GM13977 (cell line): ENCODE measurements at regions not wholly inside any gene's neighbourhood (a gene's known extent, or its start where the extent isn't known, plus 50 kb on each side); places are given as distances from the start of the nearest gene placed in this dataset.

ENCODE experiments used
- DNase-seq: peaks from one replicate; pipeline ENCODE4 v3.0.0; 2012; ENCODE audit warnings: low spot score
- CTCF ChIP-seq: IDR thresholded peaks from 2 replicates; pipeline ENCODE4 v1.5.1; 2012; ENCODE audit warnings: mild to moderate bottlenecking, control low read depth; ENCODE audit not compliant: insufficient read depth; ENCODE audit errors: extremely low read depth, missing control alignments
- in situ Hi-C: fragments of 300-500 bp; cut with MboI; formaldehyde crosslinking; loops from one replicate; pipeline ENCODE4 v1.12.0; 2022; ENCODE audit warnings: low sequenced_read_pairs, low pct_unique_long_range_greater_than_20kb, mixed read lengths, inconsistent platforms; ENCODE audit not compliant: unreplicated experiment

- no peak for DNase-seq
- in situ Hi-C loops = no loop called here
- TF ChIP-seq CTCF = no peak
These were observed 140.4 kb upstream of the ASCC3 start for GRCh38 chr6:101021504-101021903.

DNA sequence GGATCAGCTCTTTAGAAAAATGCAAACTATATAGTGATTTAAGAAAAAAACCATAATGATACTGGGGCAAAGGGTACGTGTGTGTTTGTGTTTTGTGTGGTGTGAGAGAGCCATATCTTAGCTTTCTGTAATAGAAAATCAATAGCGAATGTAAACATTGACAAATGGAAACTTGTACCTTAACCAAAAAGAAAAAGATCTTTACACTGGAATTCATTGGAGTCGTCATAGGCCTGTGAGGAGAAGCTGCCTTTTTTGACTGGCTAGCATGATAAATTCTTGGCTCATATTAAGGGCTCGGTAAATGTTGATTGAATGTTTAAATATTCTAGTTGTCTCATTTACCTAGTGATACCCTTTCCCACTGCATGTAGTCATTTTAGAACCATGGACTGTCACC, 161.8 kb upstream of the ASCC3 start:
- DNase-seq = no peak
- no peak for TF ChIP-seq CTCF
- in situ Hi-C loops = no loop called here

GRCh38 chr6:101058296-101058695, 177.2 kb upstream of the ASCC3 start:
- no peak for DNase-seq
- in situ Hi-C loops = no loop called here
- no peak for TF ChIP-seq CTCF

DNA sequence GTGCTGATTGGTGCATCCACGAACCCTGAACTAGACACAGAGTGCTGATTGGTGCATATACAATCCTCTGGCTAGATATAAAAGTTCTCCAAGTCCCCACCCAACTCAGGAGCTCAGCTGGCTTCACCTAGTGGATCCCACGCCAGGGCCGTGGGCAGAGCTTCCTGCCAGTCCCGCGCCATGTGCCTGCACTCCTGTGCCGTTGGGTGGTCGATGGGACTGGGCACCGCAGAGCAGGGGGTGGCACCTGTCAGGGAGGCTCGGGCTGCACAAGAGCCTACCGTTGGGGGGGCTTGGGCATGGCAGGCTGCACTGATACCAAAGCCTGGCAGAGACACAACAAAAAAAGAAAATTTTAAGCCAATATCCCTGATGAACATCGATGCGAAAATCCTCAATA, 185.4 kb upstream of the ASCC3 start:
- no peak for TF ChIP-seq CTCF
- in situ Hi-C loops = no loop called here
- no peak for DNase-seq

- DNase-seq = no peak
- in situ Hi-C loops = no loop called here
- no peak for TF ChIP-seq CTCF
These were observed 188.2 kb upstream of the ASCC3 start for GRCh38 chr6:101069191-101069795.

DNA sequence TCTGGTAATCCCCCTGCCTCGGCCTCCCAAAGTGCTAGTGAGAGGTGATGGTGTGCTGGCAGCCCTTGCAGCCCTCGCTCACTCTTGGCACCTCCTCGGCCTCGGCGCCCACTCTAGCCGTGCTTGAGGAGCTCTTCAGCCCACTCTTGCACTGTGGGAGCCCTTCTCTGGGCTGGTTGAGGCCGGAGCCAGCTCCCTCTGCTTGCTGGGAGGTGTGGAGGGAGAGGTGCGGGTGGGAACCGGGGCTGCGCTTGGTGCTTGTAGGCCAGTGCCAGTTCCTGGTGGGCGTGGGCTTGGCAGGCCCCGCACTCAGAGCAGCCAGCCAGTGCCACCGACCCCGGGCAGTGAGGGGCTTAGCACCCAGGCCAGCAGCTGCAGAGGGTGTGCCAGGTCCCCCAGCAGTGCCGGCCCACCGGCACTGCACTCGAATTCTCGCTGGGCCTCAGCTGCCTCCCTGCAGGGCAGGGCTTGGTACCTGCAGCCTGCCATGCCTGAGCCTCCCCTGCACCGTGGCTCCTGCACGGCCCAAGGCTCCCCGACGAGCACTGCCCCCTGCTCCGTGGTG, 189.0 kb upstream of the ASCC3 start:
- TF ChIP-seq CTCF = no peak
- in situ Hi-C loops = no loop called here

More for the DNA sequence above, 189.0 kb upstream of the ASCC3 start:
- DNase-seq = no peak
